H9 (cell line): ENCODE measurements at regions not wholly inside any gene's neighbourhood (a gene's known extent, or its start where the extent isn't known, plus 50 kb on each side); places are given as distances from the start of the nearest gene placed in this dataset.

ENCODE experiments used
- DNase-seq: peaks from one replicate; pipeline ENCODE4 v3.0.0-alpha.2; 2017
- H2AFZ ChIP-seq: one replicate; pipeline ENCODE4 v1.6.1; 2013; ENCODE audit warnings: mild to moderate bottlenecking, low read length, control low read depth, moderate library complexity
- H2AK5ac ChIP-seq: 2 replicates; pipeline ENCODE4 v1.6.1; 2013; ENCODE audit warnings: low read length, control low read depth, mixed read lengths; ENCODE audit not compliant: insufficient read length
- H2BK120ac ChIP-seq: one replicate; pipeline ENCODE4 v1.6.1; 2013; ENCODE audit warnings: low read depth, mild to moderate bottlenecking, low read length, control low read depth, inconsistent platforms; ENCODE audit not compliant: poor library complexity, severe bottlenecking
- H2BK12ac ChIP-seq: 2 replicates; pipeline ENCODE4 v1.6.1; 2013; ENCODE audit warnings: low read length, control low read depth, mixed read lengths, low read depth; ENCODE audit not compliant: insufficient read length
- H2BK15ac ChIP-seq: 2 replicates; pipeline ENCODE4 v1.6.1; 2013; ENCODE audit warnings: low read depth, low read length, control low read depth
- H2BK20ac ChIP-seq: one replicate; pipeline ENCODE4 v1.6.1; 2013; ENCODE audit warnings: low read depth, mild to moderate bottlenecking, low read length, control low read depth, inconsistent platforms; ENCODE audit not compliant: poor library complexity, severe bottlenecking
- H2BK5ac ChIP-seq: 2 replicates; pipeline ENCODE4 v1.6.1; 2013; ENCODE audit warnings: low read length, control low read depth, mixed read lengths; ENCODE audit not compliant: insufficient read length
- H3K14ac ChIP-seq: 2 replicates; pipeline ENCODE4 v1.6.1; 2013; ENCODE audit warnings: low read length, control low read depth; ENCODE audit not compliant: insufficient read depth
- H3K18ac ChIP-seq: 2 replicates; pipeline ENCODE4 v1.6.1; 2013; ENCODE audit warnings: low read depth, mild to moderate bottlenecking, mixed read lengths, low read length, control low read depth; ENCODE audit not compliant: insufficient read length
- H3K23ac ChIP-seq: 2 replicates; pipeline ENCODE4 v1.6.1; 2013; ENCODE audit warnings: low read length, control low read depth, mixed read lengths, low read depth; ENCODE audit not compliant: insufficient read length
- H3K23me2 ChIP-seq: 2 replicates; pipeline ENCODE4 v1.6.1; 2013; ENCODE audit warnings: low read depth, mild to moderate bottlenecking, mixed read lengths, low read length, control low read depth; ENCODE audit not compliant: insufficient read length, poor library complexity, severe bottlenecking
- H3K27ac ChIP-seq: 2 replicates; pipeline ENCODE4 v1.5.1; 2013; ENCODE audit warnings: low read length, control low read depth, mixed read lengths, low read depth; ENCODE audit not compliant: insufficient read length
- H3K27me3 ChIP-seq: 2 replicates; pipeline ENCODE4 v1.6.1; 2013; ENCODE audit warnings: low read length, control low read depth, inconsistent platforms; ENCODE audit not compliant: insufficient read depth
- H3K4ac ChIP-seq: 2 replicates; pipeline ENCODE4 v1.6.1; 2013; ENCODE audit warnings: low read depth, mild to moderate bottlenecking, control low read depth, inconsistent platforms, low read length, moderate library complexity
- H3K4me1 ChIP-seq: 2 replicates; pipeline ENCODE4 v1.6.1; 2013; ENCODE audit warnings: low read length, control low read depth, inconsistent platforms; ENCODE audit not compliant: insufficient read depth
- H3K4me2 ChIP-seq: 2 replicates; pipeline ENCODE4 v1.6.1; 2013; ENCODE audit warnings: low read length, control low read depth, mixed read lengths; ENCODE audit not compliant: insufficient read length, insufficient read depth
- H3K56ac ChIP-seq: 2 replicates; pipeline ENCODE4 v1.6.1; 2013; ENCODE audit warnings: low read depth, mild to moderate bottlenecking, mixed read lengths, low read length, control low read depth; ENCODE audit not compliant: insufficient read length
- H3K79me1 ChIP-seq: 2 replicates; pipeline ENCODE4 v1.6.1; 2013; ENCODE audit warnings: low read depth, mild to moderate bottlenecking, moderate library complexity, low read length, control low read depth, inconsistent platforms; ENCODE audit not compliant: insufficient read depth, poor library complexity, severe bottlenecking
- H3K79me2 ChIP-seq: 2 replicates; pipeline ENCODE4 v1.6.1; 2013; ENCODE audit warnings: low read length, control low read depth, inconsistent platforms; ENCODE audit not compliant: insufficient read depth
- H3K9ac ChIP-seq: 2 replicates; pipeline ENCODE4 v1.6.1; 2013; ENCODE audit warnings: low read length, control low read depth, mixed read lengths; ENCODE audit not compliant: insufficient read length; ENCODE audit errors: extremely low read depth
- H3K9me3 ChIP-seq: one replicate; pipeline ENCODE4 v1.6.1; 2013; ENCODE audit warnings: low read depth, low read length, inconsistent platforms; ENCODE audit not compliant: control insufficient read depth
- H3T11ph ChIP-seq: one replicate; pipeline ENCODE4 v1.6.1; 2013; ENCODE audit warnings: mild to moderate bottlenecking, low read length, control low read depth, inconsistent platforms
- H4K20me1 ChIP-seq: one replicate; pipeline ENCODE4 v1.6.1; 2013; ENCODE audit not compliant: control insufficient read depth, insufficient read length, insufficient read depth
- H4K5ac ChIP-seq: 2 replicates; pipeline ENCODE4 v1.6.1; 2013; ENCODE audit warnings: low read depth, mild to moderate bottlenecking, mixed read lengths, low read length, control low read depth; ENCODE audit not compliant: insufficient read length
- H4K8ac ChIP-seq: replicated peaks from 2 replicates; pipeline ENCODE4 v1.6.1; 2013; ENCODE audit warnings: low read length, control low read depth, mixed read lengths, low read depth; ENCODE audit not compliant: insufficient read length
- H4K91ac ChIP-seq: 2 replicates; pipeline ENCODE4 v1.6.1; 2013; ENCODE audit warnings: low read depth, mild to moderate bottlenecking, moderate library complexity, mixed read lengths, low read length, control low read depth; ENCODE audit not compliant: insufficient read length
- H3K27ac Mint-ChIP-seq, 3 experiments: 2 replicates in 2 of 3; 3 replicates in 1 of 3; pipeline ENCODE4 v1.8.0; 2020 to 2021; ENCODE audit warnings: mixed read lengths in 3 of 3, mild to moderate bottlenecking in 1 of 3, moderate library complexity in 1 of 3
- H3K27me3 Mint-ChIP-seq: 2 replicates; pipeline ENCODE4 v1.8.0; 2021; ENCODE audit warnings: low read depth, mild to moderate bottlenecking, moderate library complexity, mixed read lengths
- H3K36me3 Mint-ChIP-seq, 3 experiments: 2 replicates in 2 of 3; 3 replicates in 1 of 3; pipeline ENCODE4 v1.8.0; 2020 to 2021; ENCODE audit warnings: low read depth in 3 of 3, mixed read lengths in 3 of 3; ENCODE audit not compliant: insufficient read depth in 1 of 3
- H3K4me1 Mint-ChIP-seq, 2 experiments: 2 replicates each; pipeline ENCODE4 v1.8.0; 2020; ENCODE audit warnings: mixed read lengths in 2 of 2
- H3K4me3 Mint-ChIP-seq, 2 experiments: 2 replicates in 1 of 2; 3 replicates in 1 of 2; pipeline ENCODE4 v1.8.0; 2020 to 2021; ENCODE audit warnings: mild to moderate bottlenecking in 2 of 2, mixed read lengths in 2 of 2, moderate library complexity in 1 of 2
- H3K9me3 Mint-ChIP-seq, 2 experiments: 2 replicates in 1 of 2; 3 replicates in 1 of 2; pipeline ENCODE4 v1.8.0; 2020; ENCODE audit warnings: mild to moderate bottlenecking in 2 of 2, mixed read lengths in 2 of 2, moderate library complexity in 1 of 2
- CTCF ChIP-seq: fragments of 200-600 bp; sonication (generic); conservative IDR thresholded peaks from 3 replicates; pipeline ENCODE4 v1.8.0; 2021; ENCODE audit warnings: antibody characterized with exemption, mild to moderate bottlenecking
- WGBS: extraction: QIAGEN DNeasy Blood & Tissue Kit; methylation state at CpG from one replicate; pipeline ENCODE4 v1.1.7; 2013; ENCODE audit warnings: missing lambda C conversion rate, low lambda C conversion rate, mixed read lengths; ENCODE audit not compliant: insufficient read length; ENCODE audit errors: extremely low coverage; 5-methylcytosine and 5-hydroxymethylcytosine counted together

- Histone ChIP-seq H2BK15ac (no peak overlapping the region), H3K4ac (no peak overlapping the region), H3K79me1 (no peaks in the 10 kb centered on the region), H3K9me3 (no peaks in the 10 kb centered on the region), H3K23ac (no peak overlapping the region), H2BK20ac (no peak overlapping the region), H3K56ac (no peak overlapping the region), H3K27ac (no peak overlapping the region), H3K9ac (no peak overlapping the region), H3K23me2 (no peaks in the 10 kb centered on the region), H2AK5ac (no peak overlapping the region), H4K8ac (no peak overlapping the region), H2AFZ (no peak overlapping the region), H2BK12ac (no peak overlapping the region), H3K4me1 (no peaks in the 10 kb centered on the region), H2BK5ac (no peak overlapping the region), H3K27me3 (no peaks in the 10 kb centered on the region), H3K18ac (no peak overlapping the region), H2BK120ac (no peak overlapping the region), H4K91ac (no peak overlapping the region), H3K4me2 (no peak overlapping the region), H3T11ph (no peak overlapping the region), H3K14ac (no peak overlapping the region), H4K5ac (no peak overlapping the region), H4K20me1 (no peaks in the 10 kb centered on the region), H3K79me2 (no peaks in the 10 kb centered on the region)
- Mint-ChIP-seq H3K27ac (no peak overlapping the region; a peak in 1 of 7 replicates), H3K36me3 (no peaks in the 10 kb centered on the region; a peak in 1 of 7 replicates), H3K9me3 (no peaks in the 10 kb centered on the region; a peak in 1 of 5 replicates), H3K4me3 (no peak overlapping the region), H3K27me3 (no peaks in the 10 kb centered on the region), H3K4me1 (no peaks in the 10 kb centered on the region)
- DNase-seq, result no peak
- WGBS, result no CpG with 5 or more reads among the region's 4 CpGs
- TF ChIP-seq CTCF, result no peak
Observed at GRCh38 chr1:87759421-87760087, 430.9 kb downstream of the LMO4 start.
